ENCODE measurements at regions not wholly inside any gene's neighbourhood (a gene's known extent, or its start where the extent isn't known, plus 50 kb on each side); places are given as distances from the start of the nearest gene placed in this dataset.

GRCh38 chr12:69161829-69162228 is 77.5 kb upstream of the CPSF6 start (continued):
- TF ChIP-seq PRDM15 (CRISPR knock-in tag; IDR thresholded peaks at IDR 0.05) (no peak), TARDBP (IDR thresholded peaks at IDR 0.05; ENCODE audit: borderline replicate concordance) (no peak), SREBF2 (IDR thresholded peaks at IDR 0.05; ENCODE audit: low read length) (no peak), LARP7 (IDR thresholded peaks at IDR 0.05) (no peak), BMI1 (IDR thresholded peaks at IDR 0.05; ENCODE audit: borderline replicate concordance) (peak; percentile 100), ELK1 (IDR thresholded peaks at IDR 0.05; ENCODE audit: low read depth, low read length) (no peak), ZNF274 (IDR thresholded peaks at IDR 0.05; ENCODE audit: insufficient read depth, insufficient read length) (no peak), SIX5 (IDR thresholded peaks at IDR 0.05; ENCODE audit: low read depth, low read length, severe bottlenecking) (no peak), SUPT20H (IDR thresholded peaks at IDR 0.05; ENCODE audit: borderline replicate concordance, control insufficient read depth, low read depth, low read length) (no peak), CUX1 (IDR thresholded peaks at IDR 0.05; ENCODE audit: insufficient replicate concordance, low read depth, low read length) (peak; percentile 65), SMARCA5 (IDR thresholded peaks at IDR 0.05) (no peak), NFYA (IDR thresholded peaks at IDR 0.05; ENCODE audit: borderline replicate concordance, low read depth, low read length) (no peak), FOXK2 (IDR thresholded peaks at IDR 0.05) (no peak), ESRRA (IDR thresholded peaks at IDR 0.05; ENCODE audit: low read length) (no peak), NFIC (IDR thresholded peaks at IDR 0.05; ENCODE audit: low read depth, low read length) (peak; percentile 49; the same call in 1 of the 2 replicates), TCF12 (IDR thresholded peaks at IDR 0.05; ENCODE audit: low read depth, low read length) (no peak), CBFB (IDR thresholded peaks at IDR 0.05; ENCODE audit: low read depth) (no peak), WRNIP1 (IDR thresholded peaks at IDR 0.05; ENCODE audit: borderline replicate concordance, low read depth, low read length) (no peak), NKRF (conservative IDR thresholded peaks at IDR 0.05) (no peak), NBN (IDR thresholded peaks at IDR 0.05) (no peak), CREB1 (IDR thresholded peaks at IDR 0.05; ENCODE audit: low read depth) (no peak), CREM (IDR thresholded peaks at IDR 0.05; ENCODE audit: low read depth) (no peak)
